HCT116 (cell line): ENCODE measurements at regions not wholly inside any gene's neighbourhood (a gene's known extent, or its start where the extent isn't known, plus 50 kb on each side); places are given as distances from the start of the nearest gene placed in this dataset.

Experiments
- ATAC-seq: fragments of 200-7000 bp; cut with Tn5 transposase; 2 replicates; pipeline ENCODE4 v1.9.1; 2020; ENCODE audit warnings: mild to moderate bottlenecking, moderate library complexity
- BruUV-seq: library from RNA; stranded (reverse); fragments of 400-500 nt; replicated peaks from 2 replicates; lab custom pipeline; 2021; lab: Mats Ljungman, UMichigan
- CTCF ChIA-PET: fragments of 300-600 bp; sonication (Branson Sonifier 250); formaldehyde crosslinking; loops from one replicate; lab custom pipeline; 2021; ENCODE audit warnings: antibody characterized with exemption; lab: Charles Lee
- POLR2A ChIA-PET: fragments of 300-600, 350-600 bp; sonication (Branson Sonifier 250); formaldehyde crosslinking; loops from one replicate; lab custom pipeline; 2021; ENCODE audit warnings: antibody characterized with exemption; lab: Charles Lee
- RAD21 ChIA-PET, 2 experiments: fragments of 300-600 bp; sonication (Branson Sonifier 250); formaldehyde crosslinking; loops; one replicate each; lab custom pipeline; 2023; ENCODE audit warnings: low total read pairs in 2 of 2; ENCODE audit not compliant: uncharacterized antibody in 2 of 2, unreplicated experiment in 2 of 2, low non-redundant PET in 1 of 2; lab: Charles Lee
- DNase-seq: peaks from one replicate; pipeline ENCODE4 v3.0.0-alpha.2; 2010; ENCODE audit warnings: low read depth, low spot score
- H2AFZ ChIP-seq: fragments of 200-600 bp; shearing (Covaris generic), sonication (generic); 2 replicates; pipeline ENCODE4 v1.6.1; 2017; ENCODE audit warnings: low read depth, mixed run types, mixed read lengths, antibody characterized with exemption, low read length; ENCODE audit not compliant: poor library complexity, severe bottlenecking
- H3K27ac ChIP-seq: 2 replicates; pipeline ENCODE4 v1.5.1; 2012; ENCODE audit warnings: low read depth, low read length
- H3K27me3 ChIP-seq: fragments of 200-600 bp; sonication (generic); 2 replicates; pipeline ENCODE4 v1.6.1; 2016; ENCODE audit warnings: mixed run types, low read length, mixed read lengths; ENCODE audit not compliant: insufficient read depth
- H3K36me3 ChIP-seq, 2 experiments: fragments of 200-500 bp in 1 of 2; fragments of 200-600 bp in 1 of 2; sonication (Bioruptor generic) in 1 of 2; sonication (generic) in 1 of 2; 2 replicates each; pipeline versions ENCODE4 v1.5.1 to v1.6.1; 2014 to 2016; ENCODE audit warnings: low read length in 2 of 2, inconsistent platforms in 1 of 2, mixed read lengths in 1 of 2, mixed run types in 1 of 2; ENCODE audit not compliant: insufficient read depth in 2 of 2, control insufficient read depth in 1 of 2
- H3K4me1 ChIP-seq, 2 experiments: fragments of 200-600 bp in 1 of 2; sonication (generic) in 1 of 2; 2 replicates each; pipeline versions ENCODE4 v1.5.1 to v1.6.1; 2012 to 2017; ENCODE audit warnings: low read length in 2 of 2, inconsistent platforms in 1 of 2, mild to moderate bottlenecking in 1 of 2, mixed read lengths in 1 of 2, mixed run types in 1 of 2, moderate library complexity in 1 of 2; ENCODE audit not compliant: insufficient read depth in 2 of 2, control insufficient read depth in 1 of 2
- H3K4me2 ChIP-seq: fragments of 200-600 bp; sonication (generic); 2 replicates; pipeline ENCODE4 v1.6.1; 2017; ENCODE audit warnings: mixed run types, low read length, mixed read lengths
- H3K4me3 ChIP-seq, 2 experiments: fragments of 200-600 bp in 1 of 2; sonication (generic) in 1 of 2; replicated peaks in 1 of 2; 2 replicates each; pipeline ENCODE4 v1.5.1; 2011 to 2016; ENCODE audit warnings: low read length in 2 of 2, control low read depth in 1 of 2, low read depth in 1 of 2, mild to moderate bottlenecking in 1 of 2, mixed read lengths in 1 of 2, mixed run types in 1 of 2
- H3K79me2 ChIP-seq: fragments of 200-600 bp; sonication (generic); 2 replicates; pipeline ENCODE4 v1.6.1; 2017; ENCODE audit warnings: mild to moderate bottlenecking, mixed run types, low read length, moderate library complexity, mixed read lengths; ENCODE audit not compliant: insufficient read depth
- H3K9ac ChIP-seq: fragments of 200-600 bp; sonication (generic); 2 replicates; pipeline ENCODE4 v1.6.1; 2016; ENCODE audit warnings: low read length, mixed read lengths
- H3K9me2 ChIP-seq: fragments of 200-600 bp; sonication (generic), shearing (Covaris generic); 2 replicates; pipeline ENCODE4 v1.6.1; 2017; ENCODE audit warnings: mixed run types, mild to moderate bottlenecking, moderate library complexity; ENCODE audit not compliant: insufficient read depth
- H3K9me3 ChIP-seq, 2 experiments: fragments of 200-500 bp in 1 of 2; fragments of 200-600 bp in 1 of 2; sonication (Bioruptor generic) in 1 of 2; sonication (generic) in 1 of 2; 2 replicates each; pipeline ENCODE4 v1.6.1; 2014 to 2017; ENCODE audit warnings: low read length in 2 of 2, mixed read lengths in 2 of 2, inconsistent platforms in 1 of 2, low read depth in 1 of 2, mild to moderate bottlenecking in 1 of 2, mixed run types in 1 of 2, moderate library complexity in 1 of 2; ENCODE audit not compliant: control insufficient read depth in 1 of 2, insufficient read depth in 1 of 2
- H4K20me1 ChIP-seq: fragments of 200-600 bp; sonication (generic), shearing (Covaris generic); 2 replicates; pipeline ENCODE4 v1.6.1; 2017; ENCODE audit warnings: mixed run types, mild to moderate bottlenecking, moderate library complexity; ENCODE audit not compliant: insufficient read depth
- CEBPB ChIP-seq: IDR thresholded peaks from 2 replicates; pipeline ENCODE4 v1.6.1; 2012; ENCODE audit warnings: low read depth
- CTCF ChIP-seq, 3 experiments: fragments of 200-600 bp in 1 of 3; sonication (generic) in 1 of 3; IDR thresholded peaks in 2 of 3; conservative IDR thresholded peaks in 1 of 3; 2 replicates each; pipeline ENCODE4 v1.5.1; 2012 to 2017; ENCODE audit warnings: low read depth in 2 of 3, low read length in 2 of 3, antibody characterized with exemption in 1 of 3, borderline replicate concordance in 1 of 3, control low read depth in 1 of 3, mild to moderate bottlenecking in 1 of 3, mixed read lengths in 1 of 3, mixed run types in 1 of 3, moderate library complexity in 1 of 3; ENCODE audit not compliant: insufficient read depth in 1 of 3
- EZH2phosphoT487 ChIP-seq: fragments of 200-600 bp; IDR thresholded peaks from 2 replicates; pipeline ENCODE4 v1.6.1; 2018; ENCODE audit warnings: antibody characterized with exemption, borderline replicate concordance
- REST ChIP-seq: IDR thresholded peaks from 2 replicates; pipeline ENCODE4 v1.6.1; 2012; ENCODE audit warnings: low read depth
- TCF7L2 ChIP-seq: IDR thresholded peaks from 2 replicates; pipeline ENCODE4 v1.7.0; 2011; ENCODE audit warnings: borderline replicate concordance, inconsistent platforms; ENCODE audit not compliant: insufficient read depth, insufficient read length; ENCODE audit errors: extremely low read depth
- intact Hi-C: fragments of 100-400 bp; cut with micrococcal nuclease; formaldehyde crosslinking; loops from 2 replicates; pipeline ENCODE4 v1.10.0; 2022

- H4K20me1 ChIP-seq, result no peaks in the 10 kb centered on the region
- no peak overlapping the region for H3K9ac ChIP-seq
- no peak overlapping the region for H2AFZ ChIP-seq
- H3K4me1 ChIP-seq, result no peaks in the 10 kb centered on the region
- no peaks in the 10 kb centered on the region for H3K9me2 ChIP-seq
- H3K27ac ChIP-seq, result no peak overlapping the region
- no peaks in the 10 kb centered on the region for H3K79me2 ChIP-seq
- intact Hi-C loops, result no loop called here
- H3K4me3 ChIP-seq, result no peak overlapping the region
- CTCF ChIA-PET, result no interaction called here
- RAD21 ChIA-PET, result no interaction called here
- H3K27me3 ChIP-seq, result no peaks in the 10 kb centered on the region
- H3K4me2 ChIP-seq, result no peak overlapping the region
- BruUV-seq, result no TSS peak
- POLR2A ChIA-PET, result no interaction called here
- no peak for ATAC-seq
- no peak for DNase-seq
- TF ChIP-seq TCF7L2 (no peak), EZH2phosphoT487 (no peak), REST (no peak), CTCF (IDR thresholded peaks at IDR 0.05 in 2 of 3, conservative IDR thresholded peaks at IDR 0.05 in 1 of 3; ENCODE audit: borderline replicate concordance in 1 of 3, insufficient read depth in 1 of 3, low read depth in 2 of 3, low read length in 2 of 3) (no peak), CEBPB (no peak)
- H3K9me3 ChIP-seq, result no peaks in the 10 kb centered on the region
- H3K36me3 ChIP-seq, result no peaks in the 10 kb centered on the region
These were observed 692.7 kb upstream of the GRM7 start for GRCh38 chr3:6168256-6168655.
